ENCODE measurements at regions not wholly inside any gene's neighbourhood (a gene's known extent, or its start where the extent isn't known, plus 50 kb on each side); places are given as distances from the start of the nearest gene placed in this dataset.
"Not testable (repeated sequence)": the region's sequence is repeated elsewhere in the genome, so short reads cannot be mapped to it uniquely, and the experiment has no call there.

DNA sequence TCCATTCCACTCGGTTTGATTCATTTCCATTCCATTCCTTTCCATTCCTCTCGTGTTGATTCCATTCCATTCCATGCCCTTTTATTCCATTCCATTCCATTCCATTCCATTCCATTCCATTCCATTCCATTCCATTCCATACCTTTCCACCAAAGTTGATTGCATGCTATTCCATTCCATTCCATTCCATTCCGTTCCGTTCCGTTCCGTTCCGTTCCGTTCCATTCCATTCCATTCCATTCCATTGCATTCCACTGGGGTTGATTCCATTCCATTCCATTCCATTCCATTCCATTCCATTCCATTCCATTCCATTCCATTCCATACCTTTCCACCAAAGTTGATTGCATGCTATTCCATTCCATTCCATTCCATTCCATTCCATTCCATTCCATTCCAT, 154.3 kb downstream of the CWH43 start:
- TF ChIP-seq POLR2A (IDR thresholded peaks at IDR 0.05): not testable (repeated sequence)
- TF ChIP-seq, protein P1, sequence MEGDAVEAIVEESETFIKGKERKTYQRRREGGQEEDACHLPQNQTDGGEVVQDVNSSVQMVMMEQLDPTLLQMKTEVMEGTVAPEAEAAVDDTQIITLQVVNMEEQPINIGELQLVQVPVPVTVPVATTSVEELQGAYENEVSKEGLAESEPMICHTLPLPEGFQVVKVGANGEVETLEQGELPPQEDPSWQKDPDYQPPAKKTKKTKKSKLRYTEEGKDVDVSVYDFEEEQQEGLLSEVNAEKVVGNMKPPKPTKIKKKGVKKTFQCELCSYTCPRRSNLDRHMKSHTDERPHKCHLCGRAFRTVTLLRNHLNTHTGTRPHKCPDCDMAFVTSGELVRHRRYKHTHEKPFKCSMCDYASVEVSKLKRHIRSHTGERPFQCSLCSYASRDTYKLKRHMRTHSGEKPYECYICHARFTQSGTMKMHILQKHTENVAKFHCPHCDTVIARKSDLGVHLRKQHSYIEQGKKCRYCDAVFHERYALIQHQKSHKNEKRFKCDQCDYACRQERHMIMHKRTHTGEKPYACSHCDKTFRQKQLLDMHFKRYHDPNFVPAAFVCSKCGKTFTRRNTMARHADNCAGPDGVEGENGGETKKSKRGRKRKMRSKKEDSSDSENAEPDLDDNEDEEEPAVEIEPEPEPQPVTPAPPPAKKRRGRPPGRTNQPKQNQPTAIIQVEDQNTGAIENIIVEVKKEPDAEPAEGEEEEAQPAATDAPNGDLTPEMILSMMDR (IDR thresholded peaks at IDR 0.05): not testable (repeated sequence)

Measured in heart left ventricle (tissue), 13 donors.